ENCODE measurements at regions not wholly inside any gene's neighbourhood (a gene's known extent, or its start where the extent isn't known, plus 50 kb on each side); places are given as distances from the start of the nearest gene placed in this dataset.

- TF ChIP-seq ZSCAN18 (tag by site-specific recombination; IDR thresholded peaks at IDR 0.05), result no peak
- TF ChIP-seq ZBTB11 (tag by site-specific recombination; conservative IDR thresholded peaks at IDR 0.05; ENCODE audit: low read depth), result no peak
- TF ChIP-seq RBAK (tag by site-specific recombination; IDR thresholded peaks at IDR 0.05), result no peak
Measured at GRCh38 chr2:221283896-221284545, 288.1 kb downstream of the EPHA4 start (continued).

GRCh38 chr2:221285148-221285547, 287.0 kb downstream of the EPHA4 start:
- Histone ChIP-seq H3K27ac (ENCODE audit: extremely low read depth, low read depth, low read length) (no peak overlapping the region), H3K36me3 (ENCODE audit: control insufficient read depth in 2 of 2, insufficient read depth in 1 of 2, low read length in 2 of 2) (no peaks in the 10 kb centered on the region), H3K9me3 (ENCODE audit: control insufficient read depth, insufficient read depth, low read depth, low read length) (no peaks in the 10 kb centered on the region), H3K4me1 (ENCODE audit: control insufficient read depth, insufficient read depth, low read length) (0 out of 2 replicates have a peak, but pooled peaks cover 3% of the 10 kb centered on the region), H3K4me3 (ENCODE audit: low read depth, low read length) (no peak overlapping the region)
- TF ChIP-seq KLF7 (tag by site-specific recombination; IDR thresholded peaks at IDR 0.05; ENCODE audit: borderline replicate concordance) (no peak), ZNF513 (tag by site-specific recombination; IDR thresholded peaks at IDR 0.05) (no peak), YY2 (tag by site-specific recombination; IDR thresholded peaks at IDR 0.05) (no peak), ZNF2 (tag by site-specific recombination; IDR thresholded peaks at IDR 0.05) (no peak), SP7 (tag by site-specific recombination; IDR thresholded peaks at IDR 0.05) (no peak)
- CTCF ChIA-PET, result interaction anchor here (0.9 to 1.1 kb wide), 2 partner anchors 14 to 470 kb away, joined by 3 to 4 read pairs; no protein-coding TSS in a partner anchor
- POLR2A ChIA-PET, result no interaction called here

GRCh38 chr2:221286406-221286805, 285.7 kb downstream of the EPHA4 start:
- no peak overlapping the region for H3K4me3 ChIP-seq (ENCODE audit: low read depth, low read length)
- no peaks in the 10 kb centered on the region for H3K9me3 ChIP-seq (ENCODE audit: control insufficient read depth, insufficient read depth, low read depth, low read length)
- H3K27ac ChIP-seq (ENCODE audit: extremely low read depth, low read depth, low read length), result no peak overlapping the region
- ChIA-PET POLR2A (no interaction called here), CTCF (no interaction called here)
- 0 out of 2 replicates have a peak, but pooled peaks cover 3% of the 10 kb centered on the region for H3K4me1 ChIP-seq (ENCODE audit: control insufficient read depth, insufficient read depth, low read length)
- H3K36me3 ChIP-seq (ENCODE audit: control insufficient read depth in 2 of 2, insufficient read depth in 1 of 2, low read length in 2 of 2), result no peaks in the 10 kb centered on the region
- TF ChIP-seq ZNF658 (tag by site-specific recombination; IDR thresholded peaks at IDR 0.05) (no peak), PRDM10 (tag by site-specific recombination; IDR thresholded peaks at IDR 0.05) (no peak), ZNF10 (tag by site-specific recombination; IDR thresholded peaks at IDR 0.05) (no peak), SP2 (tag by site-specific recombination; IDR thresholded peaks at IDR 0.05) (no peak), ZBTB48 (tag by site-specific recombination; IDR thresholded peaks at IDR 0.05) (no peak), PBX3 (CRISPR knock-in tag; IDR thresholded peaks at IDR 0.05) (no peak), ZNF214 (tag by site-specific recombination; IDR thresholded peaks at IDR 0.05; ENCODE audit: borderline replicate concordance) (no peak), ZNF76 (tag by site-specific recombination; IDR thresholded peaks at IDR 0.05; ENCODE audit: borderline replicate concordance, low read depth) (no peak), ZNF350 (tag by site-specific recombination; IDR thresholded peaks at IDR 0.05) (no peak), ZNF521 (tag by site-specific recombination; IDR thresholded peaks at IDR 0.05) (no peak), ZNF133 (tag by site-specific recombination; IDR thresholded peaks at IDR 0.05) (no peak), ZNF391 (tag by site-specific recombination; IDR thresholded peaks at IDR 0.05; ENCODE audit: borderline replicate concordance, low read depth) (no peak)
